ENCODE measurements at regions not wholly inside any gene's neighbourhood (a gene's known extent, or its start where the extent isn't known, plus 50 kb on each side); places are given as distances from the start of the nearest gene placed in this dataset.

GRCh38 chr7:112596981-112597380 is 116.2 kb downstream of the LSMEM1 start:
- no peak overlapping the region for H3K4me3 ChIP-seq
- intact Hi-C loops (cut with DNase I): no loop called here
- no peaks in the 10 kb centered on the region for H3K27me3 ChIP-seq
- TF ChIP-seq CTCF (IDR thresholded peaks at IDR 0.05): no peak
- H3K36me3 ChIP-seq: no peaks in the 10 kb centered on the region
- DNase-seq: no peak
- no peaks in the 10 kb centered on the region for H3K9me3 ChIP-seq
- no peak overlapping the region for H3K27ac ChIP-seq
- H3K4me1 ChIP-seq: no peaks in the 10 kb centered on the region
- no peak overlapping the region for H3K9ac ChIP-seq (ENCODE audit: low read depth in 2 of 2, low read length in 2 of 2)

- Histone ChIP-seq H3K4me1 (no peaks in the 10 kb centered on the region), H3K9ac (ENCODE audit: low read depth in 2 of 2, low read length in 2 of 2) (no peak overlapping the region), H3K27me3 (no peaks in the 10 kb centered on the region), H3K27ac (no peak overlapping the region), H3K9me3 (no peaks in the 10 kb centered on the region), H3K4me3 (no peak overlapping the region), H3K36me3 (no peaks in the 10 kb centered on the region)
- DNase-seq: no peak
- TF ChIP-seq CTCF (IDR thresholded peaks at IDR 0.05): no peak
- intact Hi-C loops (cut with DNase I): no loop called here
Measured at GRCh38 chr7:112603673-112604072, 122.9 kb downstream of the LSMEM1 start.

- intact Hi-C loops (cut with DNase I): no loop called here
- no peaks in the 10 kb centered on the region for H3K9me3 ChIP-seq
- TF ChIP-seq CTCF (IDR thresholded peaks at IDR 0.05): no peak
Measured at GRCh38 chr7:112610636-112611035, 129.8 kb downstream of the LSMEM1 start.

GRCh38 chr7:112615701-112616100 is 134.9 kb downstream of the LSMEM1 start:
- H3K9ac ChIP-seq (ENCODE audit: low read depth in 2 of 2, low read length in 2 of 2): no peak overlapping the region
- H3K4me3 ChIP-seq: no peak overlapping the region
- H3K4me1 ChIP-seq: no peaks in the 10 kb centered on the region
- H3K27ac ChIP-seq: no peak overlapping the region
- no peaks in the 10 kb centered on the region for H3K9me3 ChIP-seq
- intact Hi-C loops (cut with DNase I): no loop called here
- no peaks in the 10 kb centered on the region for H3K36me3 ChIP-seq
- no peaks in the 10 kb centered on the region for H3K27me3 ChIP-seq
- TF ChIP-seq CTCF (IDR thresholded peaks at IDR 0.05): no peak
- DNase-seq: no peak

More at GRCh38 chr7:112610636-112611035, 129.8 kb downstream of the LSMEM1 start:
- H3K27me3 ChIP-seq: no peaks in the 10 kb centered on the region
- no peaks in the 10 kb centered on the region for H3K36me3 ChIP-seq
- no peak for DNase-seq
- H3K9ac ChIP-seq (ENCODE audit: low read depth in 2 of 2, low read length in 2 of 2): no peak overlapping the region
- no peak overlapping the region for H3K4me3 ChIP-seq
- no peaks in the 10 kb centered on the region for H3K4me1 ChIP-seq
- no peak overlapping the region for H3K27ac ChIP-seq

- no peaks in the 10 kb centered on the region for H3K36me3 ChIP-seq
- H3K4me3 ChIP-seq: no peak overlapping the region
- H3K4me1 ChIP-seq: no peaks in the 10 kb centered on the region
- intact Hi-C loops (cut with DNase I): no loop called here
- TF ChIP-seq CTCF (IDR thresholded peaks at IDR 0.05): no peak
- no peak overlapping the region for H3K9ac ChIP-seq (ENCODE audit: low read depth in 2 of 2, low read length in 2 of 2)
- DNase-seq: no peak
- no peaks in the 10 kb centered on the region for H3K9me3 ChIP-seq
- H3K27ac ChIP-seq: no peak overlapping the region
- H3K27me3 ChIP-seq: no peaks in the 10 kb centered on the region
Measured at GRCh38 chr7:112616295-112616694, 135.5 kb downstream of the LSMEM1 start.

GRCh38 chr7:112619343-112619742 is 138.6 kb downstream of the LSMEM1 start:
- intact Hi-C loops (cut with DNase I): no loop called here
- Histone ChIP-seq H3K9ac (ENCODE audit: low read depth in 2 of 2, low read length in 2 of 2) (no peak overlapping the region), H3K9me3 (no peaks in the 10 kb centered on the region), H3K27me3 (no peaks in the 10 kb centered on the region), H3K36me3 (no peaks in the 10 kb centered on the region), H3K27ac (no peak overlapping the region), H3K4me3 (no peak overlapping the region), H3K4me1 (no peaks in the 10 kb centered on the region)
- no peak for TF ChIP-seq CTCF (IDR thresholded peaks at IDR 0.05)
- DNase-seq: no peak

Measured in colonic mucosa (tissue), 4 donors.